Fibroblast of pulmonary artery (primary cell): ENCODE measurements at regions not wholly inside any gene's neighbourhood (a gene's known extent, or its start where the extent isn't known, plus 50 kb on each side); places are given as distances from the start of the nearest gene placed in this dataset.

Experiments
- DNase-seq: peaks from one replicate; pipeline ENCODE4 v3.0.0-alpha.2; 2010; ENCODE audit warnings: low read depth
- H3K4me3 ChIP-seq: replicated peaks from 2 replicates; pipeline ENCODE4 v1.5.1; 2011; ENCODE audit warnings: low read depth, mild to moderate bottlenecking, control low read depth, low read length, moderate library complexity
- TF ChIP-seq, protein P1 (sequence below): IDR thresholded peaks from 2 replicates; pipeline ENCODE4 v1.5.1; 2011; ENCODE audit warnings: mild to moderate bottlenecking, control low read depth, low read length, inconsistent platforms; ENCODE audit errors: missing control alignments

DNA sequence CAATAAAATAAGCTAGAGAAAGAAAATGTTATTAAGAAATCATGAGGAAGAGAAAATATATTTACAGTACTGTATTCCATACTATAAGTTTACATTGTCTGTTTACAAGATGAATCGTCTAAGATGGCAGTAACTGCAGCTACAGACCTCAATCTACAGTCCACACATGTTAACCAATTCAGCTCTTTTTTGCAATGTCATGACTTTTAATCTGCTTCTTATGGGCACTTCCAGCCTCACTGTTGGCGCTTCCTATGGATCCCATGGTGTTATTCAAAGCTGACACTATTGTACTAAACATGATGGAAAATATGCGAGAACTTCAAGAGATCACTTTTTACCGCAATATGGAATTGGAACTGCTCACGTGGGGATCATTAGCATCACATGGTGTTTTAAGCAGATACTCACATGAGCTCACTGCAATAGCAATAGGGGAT is 451.5 kb upstream of the CITED2 start:
- H3K4me3 ChIP-seq: no peak overlapping the region
- no peak for DNase-seq
- TF ChIP-seq, protein P1, sequence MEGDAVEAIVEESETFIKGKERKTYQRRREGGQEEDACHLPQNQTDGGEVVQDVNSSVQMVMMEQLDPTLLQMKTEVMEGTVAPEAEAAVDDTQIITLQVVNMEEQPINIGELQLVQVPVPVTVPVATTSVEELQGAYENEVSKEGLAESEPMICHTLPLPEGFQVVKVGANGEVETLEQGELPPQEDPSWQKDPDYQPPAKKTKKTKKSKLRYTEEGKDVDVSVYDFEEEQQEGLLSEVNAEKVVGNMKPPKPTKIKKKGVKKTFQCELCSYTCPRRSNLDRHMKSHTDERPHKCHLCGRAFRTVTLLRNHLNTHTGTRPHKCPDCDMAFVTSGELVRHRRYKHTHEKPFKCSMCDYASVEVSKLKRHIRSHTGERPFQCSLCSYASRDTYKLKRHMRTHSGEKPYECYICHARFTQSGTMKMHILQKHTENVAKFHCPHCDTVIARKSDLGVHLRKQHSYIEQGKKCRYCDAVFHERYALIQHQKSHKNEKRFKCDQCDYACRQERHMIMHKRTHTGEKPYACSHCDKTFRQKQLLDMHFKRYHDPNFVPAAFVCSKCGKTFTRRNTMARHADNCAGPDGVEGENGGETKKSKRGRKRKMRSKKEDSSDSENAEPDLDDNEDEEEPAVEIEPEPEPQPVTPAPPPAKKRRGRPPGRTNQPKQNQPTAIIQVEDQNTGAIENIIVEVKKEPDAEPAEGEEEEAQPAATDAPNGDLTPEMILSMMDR: no peak

DNA sequence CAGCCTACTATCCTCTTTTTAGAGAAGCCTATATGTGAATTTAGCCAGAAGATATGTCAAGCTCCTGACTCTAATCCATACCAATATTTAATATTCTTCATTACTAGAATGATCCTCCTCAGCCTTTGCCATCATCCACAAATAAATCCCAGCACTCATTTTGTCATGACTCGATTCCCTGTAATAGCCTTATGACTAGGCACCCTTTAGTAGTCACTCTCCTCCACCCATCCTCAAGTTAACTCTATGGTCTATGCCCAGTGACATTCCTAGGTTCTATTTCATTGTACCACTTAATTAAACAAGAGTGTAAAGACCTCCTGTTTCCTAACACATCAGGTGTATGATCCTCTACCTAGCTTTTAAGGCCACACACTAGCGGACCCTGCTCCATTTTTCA is 450.4 kb upstream of the CITED2 start:
- no peak for DNase-seq
- H3K4me3 ChIP-seq: no peak overlapping the region
- TF ChIP-seq, protein P1: no peak

DNA sequence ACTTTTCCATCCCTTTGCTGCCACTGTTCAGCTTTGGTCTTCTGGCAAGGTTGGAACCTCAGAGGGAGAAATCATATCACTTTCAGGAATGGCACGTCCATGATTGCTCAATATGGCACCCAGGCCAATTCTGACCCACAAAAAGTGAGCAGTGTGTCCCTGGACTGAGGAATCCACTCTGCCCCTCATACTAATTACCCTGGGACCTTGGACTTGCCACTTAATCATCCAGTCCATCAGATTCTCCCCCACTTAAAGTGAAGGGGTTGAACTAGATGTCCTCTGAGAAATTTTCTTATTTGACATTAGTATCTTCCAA is 449.3 kb upstream of the CITED2 start:
- no peak for DNase-seq
- TF ChIP-seq, protein P1: no peak
- no peak overlapping the region for H3K4me3 ChIP-seq

DNA sequence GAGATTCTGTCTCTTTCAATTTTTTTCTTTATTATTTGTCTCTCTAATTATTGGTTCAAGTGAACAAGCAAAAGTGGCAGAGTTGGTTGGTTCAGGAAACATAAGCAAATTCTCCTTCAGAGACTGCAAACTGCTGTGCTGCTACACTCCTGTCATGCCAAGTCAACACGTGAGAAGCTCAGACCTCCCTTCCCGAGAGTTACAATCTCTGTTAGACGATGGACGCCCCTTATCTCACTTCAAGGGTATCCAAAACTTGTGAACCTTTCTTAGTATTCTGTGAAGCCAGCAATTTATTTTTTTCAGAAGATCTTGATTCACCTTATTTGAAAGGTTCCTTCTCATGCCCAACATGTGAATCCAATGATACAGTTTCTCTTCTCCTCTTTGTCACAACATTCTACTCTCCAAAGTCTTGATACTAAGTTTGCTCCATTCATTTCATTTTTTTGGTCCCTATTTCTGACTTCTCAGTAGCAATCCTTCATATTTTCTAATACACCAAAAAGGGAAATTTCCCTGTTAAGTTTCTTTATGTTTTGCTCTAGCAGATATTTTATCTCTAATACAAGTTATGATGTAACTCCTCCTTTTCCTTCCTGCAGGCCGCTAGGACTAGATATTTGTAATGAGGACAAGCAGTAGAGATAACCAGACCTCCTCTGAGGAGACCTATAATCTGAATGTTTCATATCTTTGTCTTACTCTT is 448.8 kb upstream of the CITED2 start:
- peak; percentile 32 for DNase-seq
- TF ChIP-seq, protein P1: no peak
- no peak overlapping the region for H3K4me3 ChIP-seq

DNA sequence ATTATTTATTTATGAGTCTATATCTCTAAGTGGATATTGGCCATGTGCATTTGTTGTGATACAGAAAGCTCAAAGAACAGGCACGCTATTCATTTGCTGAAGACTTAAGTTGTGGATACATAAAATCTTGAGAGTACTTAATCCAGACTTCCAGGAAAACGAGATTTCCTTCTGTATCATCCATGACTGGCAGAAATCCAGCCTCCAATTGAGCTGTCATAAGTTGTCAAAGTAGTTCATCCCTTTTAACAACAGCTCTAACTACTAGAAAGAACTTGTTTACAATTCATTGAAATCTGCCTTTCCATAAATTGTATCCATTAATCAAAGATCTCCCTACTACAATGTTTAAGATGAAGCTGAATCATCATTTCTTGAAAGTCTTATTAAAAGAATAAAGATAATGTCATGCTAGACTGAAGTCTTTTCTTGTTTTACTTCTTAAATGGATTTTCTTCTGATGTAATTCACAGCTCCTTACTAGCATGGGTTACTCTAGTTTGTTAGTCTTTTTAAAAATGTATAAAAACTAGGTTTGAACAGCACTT is 447.3 kb upstream of the CITED2 start:
- H3K4me3 ChIP-seq: no peak overlapping the region
- TF ChIP-seq, protein P1: no peak
- DNase-seq: peak; percentile 17

DNA sequence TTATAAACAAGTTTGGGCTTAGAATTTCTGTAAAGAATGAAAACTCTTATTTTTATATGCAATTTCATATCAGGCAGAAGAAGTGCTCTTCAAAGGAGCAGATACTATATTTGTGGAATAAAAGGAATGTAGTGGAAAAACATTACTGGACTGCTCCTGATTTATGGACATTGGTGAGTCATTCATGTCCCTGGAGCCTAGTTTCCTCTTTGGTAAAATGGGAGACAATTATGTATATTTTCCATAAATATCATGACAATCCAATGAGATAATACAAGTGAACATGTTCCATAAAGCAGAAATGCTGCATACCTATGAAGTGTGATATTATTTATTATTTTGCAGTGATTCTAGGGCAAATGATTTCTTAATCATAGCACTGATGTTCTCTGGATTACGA is 445.8 kb upstream of the CITED2 start:
- peak; percentile 56 for DNase-seq
- no peak overlapping the region for H3K4me3 ChIP-seq
- TF ChIP-seq, protein P1: no peak

DNA sequence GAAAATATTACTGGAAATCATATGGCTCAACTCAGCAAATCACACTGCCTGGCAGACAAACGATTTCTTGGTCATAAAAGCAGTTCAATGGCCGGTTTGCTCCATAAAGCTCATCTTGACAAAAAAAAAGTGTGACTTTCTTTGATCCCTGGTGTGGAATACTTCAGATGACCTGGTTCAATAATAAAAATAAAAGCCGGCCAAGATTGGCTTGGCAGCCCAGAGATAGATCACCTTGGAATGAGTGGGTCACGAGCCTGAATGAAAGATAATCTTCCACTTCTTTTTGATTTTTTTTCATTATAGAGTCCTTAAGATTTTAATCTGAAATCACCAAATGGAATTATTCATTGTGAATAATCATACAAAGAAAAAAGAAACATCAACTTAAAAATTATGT is 445.3 kb upstream of the CITED2 start:
- no peak for DNase-seq
- TF ChIP-seq, protein P1: no peak
- H3K4me3 ChIP-seq: no peak overlapping the region
